DMS153 treated with DMSO at 0.1 percent for 48 hours (cell line): ENCODE measurements at regions not wholly inside any gene's neighbourhood (a gene's known extent, or its start where the extent isn't known, plus 50 kb on each side); places are given as distances from the start of the nearest gene placed in this dataset.
"Not testable (repeated sequence)": the region's sequence is repeated elsewhere in the genome, so short reads cannot be mapped to it uniquely, and the experiment has no call there.

ENCODE experiments used
- DNase-seq: peaks from one replicate; lab custom pipeline; 2025; ENCODE audit not compliant: unreplicated experiment; lab: John Stamatoyannopoulos, UW

DNA sequence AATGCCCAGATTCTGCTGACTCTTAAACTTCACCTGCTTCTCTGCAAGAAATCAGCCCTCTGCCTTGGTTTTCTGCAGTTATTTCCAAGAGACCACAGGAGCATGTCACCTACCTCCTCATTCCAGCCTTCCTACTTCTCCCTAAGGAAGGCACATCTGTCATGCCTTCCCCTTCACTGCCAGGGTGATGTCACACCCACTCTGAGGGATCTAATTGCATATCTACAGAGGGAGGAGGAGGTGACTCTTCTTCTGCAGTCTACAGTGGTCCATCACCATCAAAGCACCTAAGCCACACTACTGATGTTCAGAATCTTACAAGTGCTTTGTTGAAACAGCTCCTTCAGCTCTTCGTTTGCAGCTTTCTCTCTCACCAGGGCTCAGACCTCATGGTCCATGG, 275.5 kb downstream of the FGFR2 start:
- no peak for DNase-seq

DNA sequence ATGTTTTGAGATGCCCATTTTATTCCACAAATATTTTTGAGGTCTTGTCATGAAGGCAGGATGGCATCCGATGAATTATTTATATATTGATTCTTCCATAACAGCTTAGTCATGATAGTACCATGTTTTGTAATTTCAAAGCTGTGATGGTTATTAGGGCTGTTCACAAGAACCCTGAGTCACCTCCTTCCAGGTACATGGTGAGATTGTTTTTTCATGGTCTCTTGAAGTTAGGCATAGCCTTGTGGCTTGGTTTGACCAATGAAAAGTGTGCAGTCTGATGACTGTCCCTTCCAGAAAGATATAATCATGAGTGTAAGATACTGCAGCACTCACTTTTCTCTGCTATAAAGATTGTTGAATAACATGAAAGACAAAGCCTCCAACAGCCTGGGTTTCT, 274.8 kb downstream of the FGFR2 start:
- DNase-seq: no peak

DNA sequence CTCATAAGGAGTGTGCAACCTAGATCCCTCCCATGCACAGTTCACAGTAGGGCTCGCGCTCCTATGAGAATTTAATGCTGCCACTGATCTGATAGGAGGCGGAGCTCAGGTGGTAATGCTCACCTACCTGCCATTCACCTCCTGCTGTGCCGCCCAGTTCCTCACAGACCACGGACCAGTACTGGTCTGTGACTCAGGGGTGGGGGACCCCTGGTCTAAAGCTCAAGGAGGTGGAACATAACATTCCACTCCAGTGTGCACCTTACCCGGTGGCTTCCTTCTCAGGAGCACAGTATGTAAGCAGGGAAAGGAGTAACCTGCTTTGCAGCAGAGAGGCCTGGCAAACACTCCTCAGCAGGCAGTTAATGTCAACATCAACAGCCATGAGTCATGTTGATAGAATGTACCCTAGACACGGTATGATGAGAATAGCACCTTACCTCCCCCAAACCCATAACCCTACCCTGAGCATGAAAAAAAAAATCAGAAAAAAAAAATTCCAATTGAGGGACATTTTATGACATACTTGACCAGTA, 273.5 kb downstream of the FGFR2 start:
- no peak for DNase-seq

DNA sequence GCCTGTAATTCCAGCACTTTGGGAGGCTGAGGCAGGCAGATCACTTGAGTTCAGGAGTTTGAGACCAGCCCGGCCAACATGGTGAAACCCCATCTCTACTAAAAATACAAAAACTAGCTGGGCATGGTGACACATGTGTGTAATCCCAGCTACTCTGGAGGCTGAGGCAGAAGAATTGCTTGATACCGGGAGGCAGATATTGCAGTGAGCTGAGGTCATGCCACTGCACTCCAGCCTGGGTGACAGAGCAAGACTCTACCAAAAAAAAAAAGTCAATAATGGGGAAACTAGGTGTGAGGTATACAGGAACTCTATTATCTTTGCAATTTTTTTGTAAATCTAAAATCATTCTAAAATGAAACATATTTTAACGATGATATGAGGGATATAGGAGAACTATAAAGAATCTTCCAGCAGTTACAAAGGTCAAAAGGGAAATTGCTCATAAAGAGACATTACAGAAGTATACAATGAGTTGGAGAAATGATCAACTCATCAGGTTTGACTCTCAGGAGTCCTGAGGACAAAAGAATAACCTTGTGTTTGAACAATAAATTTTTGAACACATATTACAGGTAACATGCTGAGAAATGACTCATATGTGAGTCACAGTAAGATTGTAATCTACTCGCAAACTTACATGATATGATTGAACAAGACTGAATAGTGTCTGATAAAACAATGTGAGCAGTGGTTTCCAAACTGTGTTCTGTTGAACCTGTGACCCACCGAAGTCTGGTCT, 272.6 kb downstream of the FGFR2 start:
- DNase-seq: no peak

DNA sequence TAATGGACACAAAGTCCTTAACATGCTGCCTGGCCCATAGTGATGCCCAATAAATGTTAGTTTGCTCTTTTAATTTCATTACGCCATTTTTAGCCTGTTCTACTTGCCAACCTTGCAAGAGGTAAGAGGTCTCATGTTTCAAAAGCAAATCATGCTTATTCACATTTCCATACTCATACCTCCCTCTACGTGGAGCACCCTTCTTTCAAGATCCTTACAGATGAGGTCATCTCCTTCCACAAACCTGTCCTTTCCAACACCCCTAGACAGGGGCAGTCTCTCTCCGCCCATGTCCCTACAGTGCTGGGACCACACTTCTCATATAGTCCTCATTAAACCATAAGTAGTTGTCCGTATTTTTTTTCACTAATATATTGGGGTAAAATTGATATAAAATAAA, 271.3 kb downstream of the FGFR2 start:
- no peak for DNase-seq

DNA sequence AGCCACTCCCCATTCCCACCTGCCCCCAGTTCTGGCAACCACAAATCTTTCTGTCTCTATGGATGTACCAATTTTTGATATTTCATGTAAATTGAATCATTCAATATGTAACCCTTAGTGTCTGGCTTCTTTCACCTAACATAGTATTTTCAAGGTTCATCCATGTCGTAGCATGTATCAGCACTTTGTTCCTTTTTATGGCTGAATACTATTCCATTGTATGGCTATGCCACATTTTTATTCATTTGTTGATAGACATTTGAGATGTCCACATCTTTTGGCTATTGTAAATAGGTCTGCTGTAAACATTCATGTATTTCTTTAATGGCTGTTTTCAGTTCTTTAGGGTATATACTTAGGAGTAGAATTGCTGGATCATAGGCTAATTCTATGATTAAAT, 270.5 kb downstream of the FGFR2 start:
- DNase-seq: no peak

DNA sequence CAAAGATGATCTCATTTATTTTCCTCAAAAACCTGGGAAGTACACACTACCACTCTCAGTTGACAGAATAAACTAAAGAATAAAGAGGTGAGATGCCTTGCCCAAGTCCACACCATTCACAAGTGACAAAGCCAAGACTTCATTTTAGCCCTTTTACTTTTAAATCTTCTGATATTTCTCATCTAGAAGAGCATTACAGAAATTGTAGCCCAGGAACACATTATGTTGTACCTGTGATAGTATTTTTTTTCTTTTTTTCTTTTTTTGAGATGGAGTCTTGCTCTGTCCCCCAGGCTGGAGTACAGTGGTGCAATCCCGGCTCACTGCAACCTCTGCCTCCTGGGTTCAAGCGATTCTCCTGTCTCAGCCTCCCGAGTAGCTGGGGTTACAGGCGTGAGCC, 268.6 kb downstream of the FGFR2 start:
- not testable (repeated sequence) for DNase-seq

DNA sequence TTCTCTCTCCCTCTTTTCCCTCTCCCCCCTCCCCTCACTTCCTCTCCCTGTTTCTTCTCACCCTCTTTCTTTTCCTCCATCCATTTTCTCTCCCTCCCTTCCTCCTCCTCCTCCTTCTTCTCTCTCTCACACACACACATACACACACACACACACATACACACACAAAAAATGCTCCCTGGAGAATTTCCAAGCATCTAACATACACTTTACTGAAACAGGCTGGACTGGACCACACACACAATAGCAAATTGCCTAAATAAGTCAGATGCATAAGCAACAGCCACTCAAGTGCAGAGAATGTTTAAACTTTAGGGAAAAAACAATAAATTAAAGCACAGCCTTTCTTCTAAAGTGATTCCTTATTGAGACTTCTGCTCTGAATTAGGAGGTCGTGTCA, 267.7 kb downstream of the FGFR2 start:
- no peak for DNase-seq

DNA sequence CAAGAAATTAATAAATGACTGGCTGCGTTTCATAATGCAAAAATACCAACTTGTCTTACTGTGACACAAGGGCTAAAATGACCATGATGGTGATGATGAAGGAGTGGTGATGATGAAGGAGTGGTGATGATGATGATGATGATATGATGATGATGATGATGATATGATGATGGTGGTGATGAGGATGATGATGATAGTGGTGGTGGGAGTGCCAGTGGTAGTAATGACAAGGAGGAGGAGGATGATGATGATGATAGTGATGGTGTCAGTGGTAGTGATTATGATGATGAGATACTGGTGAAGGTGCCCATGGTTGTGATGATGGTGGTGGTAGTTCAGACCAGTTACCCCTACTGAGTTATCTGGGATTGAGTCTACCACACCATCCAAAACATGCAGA, 265.9 kb downstream of the FGFR2 start:
- DNase-seq: no peak

DNA sequence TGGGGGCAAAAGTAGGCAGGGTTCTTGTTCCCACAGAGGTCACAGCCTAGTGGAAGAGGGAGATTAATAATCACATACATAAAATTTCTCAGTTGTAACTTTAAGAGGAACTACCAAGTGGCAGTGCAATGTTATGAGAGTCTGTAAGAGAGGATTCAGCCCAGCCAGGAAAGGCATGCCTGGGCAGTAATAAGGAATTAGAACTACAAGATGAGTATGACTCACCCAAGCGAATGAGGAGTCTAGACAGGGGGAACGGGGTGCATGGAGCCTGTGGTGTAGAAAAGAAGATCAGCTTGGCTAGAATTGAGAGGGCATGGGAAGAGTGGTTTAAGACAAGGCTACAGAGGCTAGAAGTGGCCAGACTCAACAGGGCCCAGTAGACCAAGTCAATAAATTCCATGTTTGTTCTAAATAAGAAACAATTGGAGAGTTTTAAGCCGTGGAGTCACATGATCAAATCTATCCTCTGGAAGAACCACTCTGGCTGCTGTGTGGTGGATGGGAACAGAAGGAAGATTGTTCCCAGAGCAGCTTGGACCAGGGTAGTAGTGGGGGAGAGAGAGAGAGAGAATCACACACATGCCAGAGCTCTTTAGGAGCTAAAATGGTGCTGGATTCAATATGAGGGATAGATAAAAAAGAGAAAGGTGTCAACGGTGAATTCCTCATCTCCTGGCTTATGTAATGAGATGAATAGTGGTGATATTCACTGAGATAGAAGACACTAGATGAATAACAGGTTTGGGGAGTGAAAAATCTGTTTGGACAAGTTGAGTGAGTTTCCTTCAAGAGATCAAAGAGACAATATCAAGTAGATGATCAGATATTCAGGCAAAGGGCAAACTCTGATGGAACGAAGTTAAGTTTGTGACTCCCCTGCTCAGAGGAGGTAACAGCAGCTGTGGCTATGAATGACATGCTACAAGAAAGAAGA, 265.1 kb downstream of the FGFR2 start:
- DNase-seq: no peak

DNA sequence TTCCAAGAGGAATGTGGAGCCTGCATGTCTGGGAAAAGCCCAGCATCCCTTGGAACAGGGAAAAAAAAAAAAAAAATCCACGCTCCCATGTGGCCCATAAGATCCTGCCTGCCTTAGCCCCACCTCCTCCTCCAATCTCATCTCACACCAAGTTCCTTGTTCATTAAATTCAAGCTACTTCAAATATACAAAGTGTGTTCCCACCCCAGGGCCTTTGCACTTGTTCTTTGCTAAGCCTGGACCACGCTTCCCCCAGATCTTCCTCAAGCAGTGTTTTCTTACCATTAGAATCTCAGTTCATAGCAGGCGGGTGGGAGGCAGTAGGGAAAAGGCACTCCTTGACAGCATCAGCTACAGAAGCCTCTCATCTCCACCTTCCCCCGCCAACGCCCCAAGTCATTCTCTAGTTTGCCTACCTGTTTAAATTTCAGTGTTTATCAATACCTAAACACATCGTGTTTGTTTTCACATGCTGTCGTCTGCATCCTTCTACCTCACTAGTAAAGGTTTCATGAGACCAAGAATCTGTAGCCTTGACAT, 262.8 kb downstream of the FGFR2 start:
- DNase-seq: no peak

DNA sequence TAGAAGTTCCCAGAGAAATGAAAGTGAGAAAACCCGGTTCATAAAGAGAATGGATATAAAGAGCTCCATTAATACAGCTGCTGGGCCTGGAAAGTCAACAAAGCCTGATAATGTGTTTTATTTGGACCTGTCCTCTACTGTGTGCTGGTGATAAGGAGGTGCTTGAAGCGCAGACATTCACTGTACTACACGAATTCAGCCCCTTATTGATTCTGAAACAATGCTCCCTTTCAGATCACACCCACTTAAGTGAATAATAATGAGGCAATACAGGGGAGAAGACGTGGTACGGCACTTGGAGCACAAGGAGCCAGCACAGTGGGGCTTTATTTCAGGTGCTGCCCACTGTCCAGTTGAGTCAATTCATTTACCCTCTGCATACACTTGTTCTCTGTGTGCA, 260.8 kb downstream of the FGFR2 start:
- DNase-seq: peak; percentile 71

DNA sequence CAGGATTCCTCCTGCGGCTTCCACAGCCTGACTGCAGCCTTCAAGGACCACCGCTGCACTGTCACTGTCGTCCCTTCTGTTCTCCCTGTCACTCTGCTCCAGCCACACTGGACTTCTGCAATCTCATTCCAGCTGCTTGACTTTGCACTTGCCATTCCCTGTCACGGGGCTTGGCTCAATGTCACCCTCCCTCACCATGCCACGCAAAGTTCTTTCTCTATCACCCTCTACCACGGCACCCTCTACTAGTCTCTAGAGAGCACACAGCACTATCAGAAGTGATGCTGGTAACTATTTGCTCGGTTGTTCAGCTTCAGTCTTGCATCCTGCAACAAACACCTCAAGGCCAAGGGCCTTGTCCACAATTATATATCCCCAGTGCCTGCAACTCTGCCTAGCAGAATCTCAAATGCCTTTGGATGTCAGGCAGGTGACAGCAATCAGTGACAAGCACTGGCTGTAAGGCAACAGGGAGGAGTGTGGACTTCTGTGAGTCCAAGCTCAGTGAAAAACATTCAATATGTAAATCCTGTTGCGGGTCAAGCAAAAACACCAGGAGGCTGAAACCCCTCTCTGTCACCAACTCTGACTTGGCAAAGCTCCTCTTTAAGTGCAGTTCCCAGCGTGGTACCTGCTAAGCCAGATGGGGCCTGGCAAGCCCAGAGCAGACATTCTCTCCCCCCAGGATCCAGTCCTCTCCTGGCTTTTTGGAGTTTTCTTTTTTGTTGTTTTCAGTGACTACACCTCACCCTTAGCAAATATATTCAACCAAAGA, 259.9 kb downstream of the FGFR2 start:
- no peak for DNase-seq

DNA sequence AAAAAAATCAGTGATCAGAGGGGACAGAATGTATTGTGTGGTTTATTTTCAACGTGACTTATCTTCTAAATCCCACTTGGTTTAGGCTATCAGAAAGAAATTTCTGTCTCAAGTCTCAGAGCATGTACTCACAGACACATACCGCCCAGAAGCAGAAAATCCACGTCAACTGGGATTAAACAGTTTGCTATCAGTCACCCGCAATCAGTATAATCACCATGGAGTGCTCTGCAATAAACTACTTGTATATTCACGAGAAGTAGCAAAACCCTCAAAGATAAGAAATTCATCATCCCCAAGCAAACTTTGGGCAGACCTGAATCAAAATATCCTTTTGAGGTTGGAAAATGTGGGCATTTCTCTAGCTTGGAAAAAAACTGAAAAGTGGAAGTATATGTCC, 259.1 kb downstream of the FGFR2 start:
- no peak for DNase-seq

DNA sequence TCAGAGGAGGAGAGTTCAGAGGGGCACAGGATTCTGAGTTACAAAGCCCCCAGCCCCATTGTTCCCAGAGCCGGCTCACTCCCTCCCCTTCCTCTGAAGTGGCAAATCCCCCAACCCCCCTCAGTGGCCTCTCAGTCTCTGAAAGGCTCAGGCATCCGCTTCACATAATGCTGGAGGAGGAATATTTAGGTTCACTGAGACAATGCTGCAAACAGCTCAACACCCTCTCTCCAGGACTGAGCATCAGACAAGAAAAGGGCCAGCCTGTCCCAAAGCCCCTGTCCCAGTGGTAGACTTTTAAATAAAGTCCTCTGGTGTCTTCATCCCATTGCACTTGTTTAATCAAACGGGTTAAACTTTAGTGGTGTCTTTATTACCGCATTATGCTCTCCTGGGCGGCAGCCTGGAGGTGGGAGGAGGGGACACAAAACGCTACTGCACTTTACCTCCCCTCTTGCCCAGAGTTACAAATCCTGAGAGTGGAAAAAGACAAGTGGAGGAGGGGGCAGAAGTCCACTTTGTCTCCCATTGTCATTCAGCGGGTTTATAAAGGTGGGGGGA, 257.9 kb downstream of the FGFR2 start:
- DNase-seq: no peak

DNA sequence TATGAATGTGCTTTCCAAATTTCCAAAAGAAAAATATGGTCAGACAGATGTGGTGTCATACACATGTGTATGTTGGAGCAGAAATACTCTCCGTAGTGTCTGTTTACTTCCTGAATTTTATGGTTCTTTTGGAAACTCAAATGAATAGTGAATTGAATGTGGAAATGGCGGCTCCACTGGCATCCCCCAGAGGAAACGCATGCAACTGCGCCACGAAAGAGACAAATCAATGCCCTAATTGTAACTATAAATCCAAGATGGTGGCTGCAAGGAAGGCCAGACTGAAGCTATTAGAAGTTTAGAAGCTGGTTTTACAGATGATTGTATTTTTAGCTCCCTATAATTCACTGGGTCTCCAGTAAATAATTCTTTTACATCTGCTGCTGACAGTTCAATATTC, 246.7 kb downstream of the FGFR2 start:
- DNase-seq: no peak

DNA sequence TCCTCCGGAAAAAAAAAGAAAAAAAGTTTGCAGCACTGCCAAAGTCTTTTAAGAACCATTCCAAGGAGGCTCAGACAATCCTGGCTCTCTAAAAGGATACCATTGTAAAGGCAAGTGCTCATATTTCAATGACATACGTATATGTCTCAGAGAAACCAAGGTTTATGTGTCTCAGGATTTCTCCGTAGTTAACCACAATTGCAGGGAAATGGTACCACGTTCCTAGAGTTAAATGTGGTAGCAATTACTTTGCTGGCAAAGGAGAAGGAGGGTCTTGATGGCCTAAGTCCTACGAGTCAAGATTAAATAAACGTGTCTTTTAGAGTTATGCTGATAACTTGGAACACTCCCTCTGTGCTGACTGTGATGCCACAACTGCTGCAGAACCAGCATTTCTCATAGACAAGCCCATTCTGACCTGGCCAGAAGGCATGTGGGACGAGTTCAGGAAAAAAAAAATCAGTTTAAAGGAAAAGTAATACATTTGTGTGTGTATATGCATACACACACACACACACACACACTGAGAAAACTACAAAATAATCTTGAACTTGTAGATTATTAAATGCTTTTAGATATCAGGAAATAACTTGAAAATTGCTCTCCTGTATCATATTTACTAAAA, 245.9 kb downstream of the FGFR2 start:
- DNase-seq: no peak

DNA sequence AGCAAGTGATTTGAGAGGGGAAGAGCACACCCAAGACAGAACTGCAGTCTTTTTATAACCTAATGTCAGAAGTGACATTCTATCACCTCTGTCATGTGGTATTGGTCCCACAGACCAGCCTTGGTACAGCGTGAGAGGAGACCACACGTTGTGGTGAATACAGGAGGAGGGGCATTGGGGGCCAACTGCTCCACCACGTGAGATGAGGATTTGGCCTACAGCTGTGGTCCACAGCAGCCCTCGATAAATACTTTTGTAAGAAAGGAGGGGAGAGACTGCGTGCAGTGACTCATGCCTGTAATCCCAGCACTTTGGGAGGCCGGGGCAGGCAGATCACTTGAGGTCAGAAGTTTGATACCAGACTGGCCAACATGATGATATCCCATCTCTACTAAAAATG, 243.1 kb downstream of the FGFR2 start:
- DNase-seq: no peak

DNA sequence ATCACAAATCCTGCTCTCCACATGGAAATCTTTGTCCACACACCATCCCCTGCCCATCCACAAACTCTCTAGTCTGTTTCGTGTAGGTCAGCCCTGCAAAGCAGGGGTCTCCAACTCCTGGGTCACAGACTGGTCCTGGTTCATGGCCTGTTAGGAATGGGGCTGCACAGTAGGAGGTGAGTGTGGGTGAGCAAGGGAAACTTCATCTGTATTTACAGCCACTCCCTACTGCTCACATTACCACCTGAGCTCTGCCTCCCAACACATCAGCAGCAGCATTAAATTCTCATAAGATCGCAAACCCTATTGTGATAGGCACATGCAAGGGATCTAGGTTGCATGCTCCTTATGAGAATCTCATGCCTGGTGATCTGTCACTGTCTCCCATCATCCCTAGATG, 242.1 kb downstream of the FGFR2 start:
- DNase-seq: no peak

DNA sequence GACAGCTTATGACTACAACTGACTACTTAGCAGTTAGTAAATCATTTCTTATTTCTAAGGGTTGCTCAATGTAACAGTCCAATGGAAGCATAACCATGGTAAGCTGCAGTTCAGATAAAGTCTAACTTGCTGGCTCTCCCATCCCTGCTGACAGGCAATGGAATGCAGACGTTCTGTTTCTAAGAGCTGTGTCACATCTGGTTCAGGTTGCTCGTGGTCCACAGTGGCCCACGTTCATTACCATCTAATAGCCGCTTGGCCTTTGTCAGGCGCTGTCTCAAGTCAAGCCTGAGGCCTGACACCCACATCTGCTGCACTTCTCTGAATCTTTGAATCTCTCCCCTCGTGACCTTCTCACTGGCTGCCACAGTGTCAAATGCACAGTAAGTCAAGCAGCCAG, 240.8 kb downstream of the FGFR2 start:
- DNase-seq: no peak
